Cardiac muscle cell (in vitro differentiated cells and primary cell): ENCODE measurements at regions not wholly inside any gene's neighbourhood (a gene's known extent, or its start where the extent isn't known, plus 50 kb on each side); places are given as distances from the start of the nearest gene placed in this dataset.
"Not testable (repeated sequence)": the region's sequence is repeated elsewhere in the genome, so short reads cannot be mapped to it uniquely, and the experiment has no call there.

Experiments used
- DNase-seq, 2 donors: peaks; one replicate each; pipeline versions ENCODE4 v3.0.0 to v3.0.0-alpha.2; 2010 to 2017; ENCODE audit warnings: low read depth in 1 of 2, low spot score in 1 of 2
- H3K27ac ChIP-seq: fragments of 200-600 bp; sonication (generic); 2 replicates; pipeline ENCODE4 v1.5.1; 2016
- H3K27me3 ChIP-seq: fragments of 200-600 bp; sonication (generic); 2 replicates; pipeline ENCODE4 v1.6.0; 2016; ENCODE audit warnings: control low read depth
- H3K36me3 ChIP-seq: fragments of 200-600 bp; sonication (generic); 2 replicates; pipeline ENCODE4 v1.5.1; 2016; ENCODE audit warnings: control low read depth
- H3K4me1 ChIP-seq: fragments of 200-600 bp; sonication (generic); 2 replicates; pipeline ENCODE4 v1.8.1; 2017; ENCODE audit warnings: low read depth, mild to moderate bottlenecking, mixed run types
- H3K4me3 ChIP-seq: fragments of 200-600 bp; sonication (generic); 2 replicates; pipeline ENCODE4 v1.5.1; 2016; ENCODE audit warnings: mild to moderate bottlenecking
- H3K9me3 ChIP-seq: fragments of 200-600 bp; sonication (generic); 2 replicates; pipeline ENCODE4 v1.5.1; 2017; ENCODE audit warnings: low read depth, mild to moderate bottlenecking, control low read depth

DNA sequence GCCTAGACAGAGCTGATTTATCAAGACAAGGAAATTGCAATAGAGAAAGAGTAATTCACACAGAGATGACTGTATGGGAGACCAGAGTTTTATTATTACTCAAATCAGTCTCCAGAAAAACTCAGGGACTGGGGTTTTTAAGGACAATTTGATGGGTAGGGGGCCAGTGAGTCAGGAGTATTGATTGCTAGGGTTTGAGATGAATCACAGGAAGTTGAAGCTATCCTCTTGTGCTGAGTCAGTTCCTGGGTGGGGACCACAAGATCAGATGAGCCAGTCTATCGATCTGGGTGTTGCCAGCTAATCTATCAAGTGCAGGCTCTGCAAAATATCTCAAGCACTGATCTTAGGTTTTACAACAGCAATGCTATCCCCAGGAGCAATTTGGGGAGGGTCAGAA, 87.4 kb upstream of the TGIF2LY start:
- H3K36me3 ChIP-seq, DNase-seq, H3K9me3 ChIP-seq, H3K4me3 ChIP-seq, H3K4me1 ChIP-seq, H3K27ac ChIP-seq, H3K27me3 ChIP-seq: not testable (repeated sequence)

DNA sequence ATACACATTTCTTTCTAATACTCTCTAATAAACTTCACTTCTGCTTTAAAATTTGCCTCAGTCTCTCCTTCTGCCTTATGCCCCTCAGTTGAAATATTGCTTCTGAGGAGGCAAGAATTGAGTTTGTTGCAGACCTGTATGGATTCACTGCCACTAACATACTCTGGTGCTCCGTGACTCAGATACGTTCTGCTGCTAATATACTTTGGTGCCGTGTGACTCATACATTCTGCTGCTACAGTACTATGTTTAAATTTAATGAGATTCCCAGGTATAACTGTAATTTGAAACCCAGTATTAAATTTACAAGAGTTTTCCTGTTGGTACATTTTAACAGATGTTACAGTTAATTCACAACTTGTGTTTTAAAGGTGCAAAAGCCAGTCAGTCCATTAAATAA, 84.3 kb upstream of the TGIF2LY start:
- DNase-seq, H3K36me3 ChIP-seq, H3K4me1 ChIP-seq, H3K27ac ChIP-seq, H3K9me3 ChIP-seq, H3K4me3 ChIP-seq, H3K27me3 ChIP-seq: not testable (repeated sequence)

DNA sequence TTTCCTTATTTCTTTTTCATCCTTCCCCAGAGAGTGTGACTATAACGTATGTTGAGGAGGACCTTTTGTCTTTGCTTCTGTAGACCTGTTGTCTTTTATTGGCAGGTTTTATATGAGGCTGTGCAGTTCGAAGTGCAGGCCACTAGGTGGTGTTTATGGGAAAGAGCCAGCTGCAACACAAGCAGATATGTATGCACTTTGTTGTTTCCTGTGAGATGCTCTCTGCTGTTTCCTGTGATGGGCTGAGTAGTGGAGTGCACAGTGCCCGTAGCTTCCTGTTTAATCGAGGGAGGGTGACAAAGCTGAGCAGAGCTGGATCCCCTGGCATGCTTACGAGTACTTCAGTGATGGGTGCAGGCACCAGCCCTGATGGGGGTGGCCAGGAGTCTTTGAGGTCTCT, 51.8 kb upstream of the TGIF2LY start:
- H3K9me3 ChIP-seq, H3K27ac ChIP-seq, H3K36me3 ChIP-seq, H3K4me3 ChIP-seq, H3K27me3 ChIP-seq, H3K4me1 ChIP-seq: not testable (repeated sequence)
- DNase-seq, result peak in 1 of 2 donors; percentile 0
